ENCODE measurements at regions not wholly inside any gene's neighbourhood (a gene's known extent, or its start where the extent isn't known, plus 50 kb on each side); places are given as distances from the start of the nearest gene placed in this dataset.

GRCh38 chr14:84288781-84289180 lies 1241.2 kb upstream of the FLRT2 start:
- TF ChIP-seq POLR2AphosphoS5 (IDR thresholded peaks at IDR 0.05; ENCODE audit: low read depth, low read length) = no peak
- no peak for TF ChIP-seq POLR2A (IDR thresholded peaks at IDR 0.05; ENCODE audit: low read depth, low read length)
- TF ChIP-seq TAF1 (IDR thresholded peaks at IDR 0.05; ENCODE audit: low read depth, low read length) = no peak
- TF ChIP-seq POU2F2 (IDR thresholded peaks at IDR 0.05; ENCODE audit: low read depth, low read length) = no peak
- TF ChIP-seq SPI1 (IDR thresholded peaks at IDR 0.05; ENCODE audit: low read depth, low read length) = no peak

Measured in GM12891 (cell line).